HepG2 (cell line): ENCODE measurements at regions not wholly inside any gene's neighbourhood (a gene's known extent, or its start where the extent isn't known, plus 50 kb on each side); places are given as distances from the start of the nearest gene placed in this dataset.

Experiments
- ATAC-seq: fragments of 200-7000 bp; cut with Tn5 transposase; 3 replicates; pipeline ENCODE4 v1.9.1; 2020; ENCODE audit warnings: mild to moderate bottlenecking, moderate library complexity
- BruUV-seq: library from RNA; stranded (reverse); fragments of 400-500 nt; replicated peaks from 2 replicates; lab custom pipeline; 2021; lab: Mats Ljungman, UMichigan
- CTCF ChIA-PET: fragments of 300-600 bp; formaldehyde crosslinking; extraction: SDS; loops from one replicate; lab custom pipeline; 2021; ENCODE audit warnings: low total read pairs, inconsistent platforms, low intra/inter-chr PET ratio; lab: Yijun Ruan, JAX
- POLR2A ChIA-PET: fragments of 350-600 bp; sonication (Branson Sonifier 250); formaldehyde crosslinking; loops from one replicate; lab custom pipeline; 2020; ENCODE audit warnings: antibody characterized with exemption, inconsistent platforms; lab: Yijun Ruan, JAX
- DNase-seq: peaks from one replicate; pipeline ENCODE4 v3.0.0-alpha.2; 2015; ENCODE audit warnings: low spot score
- FAIRE-seq: peaks from 3 replicates; lab custom pipeline; 2011; peaks lifted over from hg19 to GRCh38; lab: Jason Lieb, UNC
- H2AFZ ChIP-seq: one replicate; pipeline ENCODE4 v1.6.1; 2011; ENCODE audit warnings: low read length, inconsistent platforms
- H3K27ac ChIP-seq: fragments of 300-600 bp; 3 replicates; pipeline ENCODE4 v1.8.0; 2011; ENCODE audit warnings: mixed run types, mild to moderate bottlenecking, mixed read lengths, low read length, inconsistent platforms; ENCODE audit not compliant: insufficient read depth; ENCODE audit errors: extremely low read length
- H3K27me3 ChIP-seq, 2 experiments: fragments of 200-600 bp in 1 of 2; 2 replicates in 1 of 2; 3 replicates in 1 of 2; pipeline versions ENCODE4 v1.6.0 to v1.8.0; 2011; ENCODE audit warnings: low read length in 2 of 2, mild to moderate bottlenecking in 2 of 2, moderate library complexity in 2 of 2, inconsistent platforms in 1 of 2; ENCODE audit not compliant: insufficient read depth in 2 of 2, control insufficient read depth in 1 of 2
- H3K36me3 ChIP-seq, 2 experiments: fragments of 200-600 bp in 1 of 2; replicated peaks in 1 of 2; 2 replicates in 1 of 2; 3 replicates in 1 of 2; pipeline versions ENCODE4 v1.5.1 to v1.8.0; 2011; ENCODE audit warnings: low read length in 2 of 2, inconsistent platforms in 1 of 2; ENCODE audit not compliant: insufficient read depth in 2 of 2, control insufficient read depth in 1 of 2
- H3K4me1 ChIP-seq: 2 replicates; pipeline ENCODE4 v1.5.1; 2012; ENCODE audit warnings: low read length, inconsistent platforms; ENCODE audit not compliant: insufficient read depth
- H3K4me2 ChIP-seq: 2 replicates; pipeline ENCODE4 v1.6.0; 2011; ENCODE audit warnings: low read depth, low read length, inconsistent platforms
- H3K4me3 ChIP-seq, 3 experiments: fragments of 200-600 bp in 1 of 3; sonication (generic), shearing (Covaris generic) in 1 of 3; replicated peaks in 1 of 3; 2 replicates each; pipeline ENCODE4 v1.5.1; 2011 to 2016; ENCODE audit warnings: low read length in 3 of 3, inconsistent platforms in 2 of 3, low read depth in 2 of 3, mild to moderate bottlenecking in 2 of 3, control low read depth in 1 of 3, mixed read lengths in 1 of 3; ENCODE audit not compliant: insufficient read depth in 1 of 3
- H3K79me2 ChIP-seq: one replicate; pipeline ENCODE4 v1.6.1; 2011; ENCODE audit warnings: low read length, inconsistent platforms; ENCODE audit not compliant: insufficient read depth
- H3K9ac ChIP-seq: 2 replicates; pipeline ENCODE4 v1.6.0; 2011; ENCODE audit warnings: mild to moderate bottlenecking, low read depth, low read length, inconsistent platforms; ENCODE audit not compliant: insufficient read depth
- H3K9me3 ChIP-seq: 2 replicates; pipeline ENCODE4 v1.5.1; 2012; ENCODE audit warnings: mild to moderate bottlenecking, low read length
- H4K20me1 ChIP-seq: 2 replicates; pipeline ENCODE4 v1.6.0; 2011; ENCODE audit warnings: inconsistent platforms, mild to moderate bottlenecking, low read length, moderate library complexity; ENCODE audit not compliant: insufficient read depth
- ELF1 ChIP-seq: sonication (generic); formaldehyde crosslinking; IDR thresholded peaks from 2 replicates; pipeline ENCODE4 v1.4.0; 2020; ENCODE audit warnings: missing genetic modification reagents
- MED1 ChIP-seq: sonication (generic); formaldehyde crosslinking; IDR thresholded peaks from 2 replicates; pipeline ENCODE4 v1.4.0; 2020; ENCODE audit warnings: missing genetic modification reagents
- MYC ChIP-seq: sonication (generic); formaldehyde crosslinking; IDR thresholded peaks from 2 replicates; pipeline ENCODE4 v1.9.0; 2021; ENCODE audit warnings: missing genetic modification reagents, borderline replicate concordance
- MYPOP ChIP-seq: sonication (generic); formaldehyde crosslinking; IDR thresholded peaks from 2 replicates; pipeline ENCODE4 v1.8.1; 2023; ENCODE audit warnings: mild to moderate bottlenecking, moderate library complexity, missing genetic modification reagents
- U2AF2 ChIP-seq: fragments of 200-400 bp; formaldehyde crosslinking; IDR thresholded peaks from 2 replicates; pipeline ENCODE4 v1.6.1; 2017; ENCODE audit warnings: low read depth, mild to moderate bottlenecking, low read length
- YY1 ChIP-seq: IDR thresholded peaks from 2 replicates; pipeline ENCODE4 v1.6.1; 2011; ENCODE audit warnings: low read length, low read depth, moderate library complexity, mild to moderate bottlenecking; ENCODE audit not compliant: insufficient read depth, insufficient replicate concordance
- ZNF512B ChIP-seq: sonication (generic); formaldehyde crosslinking; IDR thresholded peaks from 2 replicates; pipeline ENCODE4 v1.5.1; 2020; ENCODE audit warnings: missing genetic modification reagents, mild to moderate bottlenecking, borderline replicate concordance
- WGBS: methylation state at CpG from one replicate; pipeline ENCODE4 v1.1.6; 2017; ENCODE audit warnings: low lambda C conversion rate; 5-methylcytosine and 5-hydroxymethylcytosine counted together
- in situ Hi-C: cut with HindIII; loops from 2 replicates; pipeline ENCODE4 v1.10.0; 2017; ENCODE audit warnings: low pct_unique_long_range_greater_than_20kb; ENCODE audit not compliant: extremely low pct_ligation_motif_present
- intact Hi-C: fragments of 100-400 bp; cut with micrococcal nuclease; formaldehyde crosslinking; loops from one replicate; pipeline ENCODE4 v1.10.0; 2022; ENCODE audit not compliant: unreplicated experiment
- TF ChIP-seq, protein P1 (sequence below): sonication (generic); formaldehyde crosslinking; IDR thresholded peaks from 2 replicates; pipeline ENCODE4 v1.4.0; 2020; ENCODE audit warnings: mild to moderate bottlenecking, missing genetic modification reagents

- TF ChIP-seq MYC (CRISPR knock-in tag) (no peak), U2AF2 (no peak)
Observed at GRCh38 chr2:187942876-187943275, 348.8 kb upstream of the GULP1 start (continued).

DNA sequence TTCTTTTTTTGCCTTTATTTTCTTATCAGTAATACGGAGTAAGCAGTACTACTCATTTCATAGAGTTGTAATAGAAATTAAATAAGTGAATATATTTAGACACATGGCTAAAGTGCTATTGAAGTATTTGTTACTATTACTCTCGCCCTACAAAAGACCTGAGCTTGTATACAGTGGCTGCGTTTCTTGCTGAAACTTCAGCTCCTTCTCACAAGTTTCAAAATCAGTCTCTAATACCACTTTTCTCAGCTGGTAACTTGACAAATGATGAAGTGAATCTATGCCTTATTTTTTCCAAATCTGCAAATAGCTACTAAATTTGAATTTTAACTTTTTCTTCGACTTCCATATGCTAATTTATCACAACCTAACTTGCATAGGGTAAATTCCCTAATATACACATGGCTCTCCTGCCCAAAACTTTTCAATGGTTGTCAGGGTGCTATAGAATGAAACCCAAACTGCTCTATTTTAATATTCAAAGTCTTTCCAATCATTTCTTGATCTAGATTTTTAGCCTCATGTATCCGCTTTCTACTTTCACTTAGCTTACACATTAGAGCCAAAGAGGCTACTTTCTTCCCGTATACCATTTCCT, 347.8 kb upstream of the GULP1 start:
- in situ Hi-C loops (no loop called here), intact Hi-C loops (no loop called here)
- no peaks in the 10 kb centered on the region for H3K4me1 ChIP-seq
- FAIRE-seq (no peak), ATAC-seq (no peak), DNase-seq (no peak)
- H3K36me3 ChIP-seq = no peaks in the 10 kb centered on the region
- WGBS = 18% methylated on average over 6 of the region's 6 CpGs
- no peak overlapping the region for H3K4me2 ChIP-seq
- H3K9me3 ChIP-seq = no peaks in the 10 kb centered on the region
- no peak overlapping the region for H3K4me3 ChIP-seq
- POLR2A ChIA-PET = no interaction called here
- H4K20me1 ChIP-seq = no peaks in the 10 kb centered on the region
- no peaks in the 10 kb centered on the region; a peak in 1 of 5 replicates for H3K27me3 ChIP-seq
- no peak overlapping the region for H2AFZ ChIP-seq
- no TSS peak for BruUV-seq
- H3K27ac ChIP-seq = no peak overlapping the region
- no peaks in the 10 kb centered on the region for H3K79me2 ChIP-seq
- no peak overlapping the region for H3K9ac ChIP-seq
- CTCF ChIA-PET = no interaction called here
- TF ChIP-seq MYPOP (CRISPR knock-in tag) = no peak
- TF ChIP-seq ZNF512B (CRISPR knock-in tag) = no peak
- TF ChIP-seq ELF1 = no peak
- no peak for TF ChIP-seq YY1
- TF ChIP-seq, protein P1, sequence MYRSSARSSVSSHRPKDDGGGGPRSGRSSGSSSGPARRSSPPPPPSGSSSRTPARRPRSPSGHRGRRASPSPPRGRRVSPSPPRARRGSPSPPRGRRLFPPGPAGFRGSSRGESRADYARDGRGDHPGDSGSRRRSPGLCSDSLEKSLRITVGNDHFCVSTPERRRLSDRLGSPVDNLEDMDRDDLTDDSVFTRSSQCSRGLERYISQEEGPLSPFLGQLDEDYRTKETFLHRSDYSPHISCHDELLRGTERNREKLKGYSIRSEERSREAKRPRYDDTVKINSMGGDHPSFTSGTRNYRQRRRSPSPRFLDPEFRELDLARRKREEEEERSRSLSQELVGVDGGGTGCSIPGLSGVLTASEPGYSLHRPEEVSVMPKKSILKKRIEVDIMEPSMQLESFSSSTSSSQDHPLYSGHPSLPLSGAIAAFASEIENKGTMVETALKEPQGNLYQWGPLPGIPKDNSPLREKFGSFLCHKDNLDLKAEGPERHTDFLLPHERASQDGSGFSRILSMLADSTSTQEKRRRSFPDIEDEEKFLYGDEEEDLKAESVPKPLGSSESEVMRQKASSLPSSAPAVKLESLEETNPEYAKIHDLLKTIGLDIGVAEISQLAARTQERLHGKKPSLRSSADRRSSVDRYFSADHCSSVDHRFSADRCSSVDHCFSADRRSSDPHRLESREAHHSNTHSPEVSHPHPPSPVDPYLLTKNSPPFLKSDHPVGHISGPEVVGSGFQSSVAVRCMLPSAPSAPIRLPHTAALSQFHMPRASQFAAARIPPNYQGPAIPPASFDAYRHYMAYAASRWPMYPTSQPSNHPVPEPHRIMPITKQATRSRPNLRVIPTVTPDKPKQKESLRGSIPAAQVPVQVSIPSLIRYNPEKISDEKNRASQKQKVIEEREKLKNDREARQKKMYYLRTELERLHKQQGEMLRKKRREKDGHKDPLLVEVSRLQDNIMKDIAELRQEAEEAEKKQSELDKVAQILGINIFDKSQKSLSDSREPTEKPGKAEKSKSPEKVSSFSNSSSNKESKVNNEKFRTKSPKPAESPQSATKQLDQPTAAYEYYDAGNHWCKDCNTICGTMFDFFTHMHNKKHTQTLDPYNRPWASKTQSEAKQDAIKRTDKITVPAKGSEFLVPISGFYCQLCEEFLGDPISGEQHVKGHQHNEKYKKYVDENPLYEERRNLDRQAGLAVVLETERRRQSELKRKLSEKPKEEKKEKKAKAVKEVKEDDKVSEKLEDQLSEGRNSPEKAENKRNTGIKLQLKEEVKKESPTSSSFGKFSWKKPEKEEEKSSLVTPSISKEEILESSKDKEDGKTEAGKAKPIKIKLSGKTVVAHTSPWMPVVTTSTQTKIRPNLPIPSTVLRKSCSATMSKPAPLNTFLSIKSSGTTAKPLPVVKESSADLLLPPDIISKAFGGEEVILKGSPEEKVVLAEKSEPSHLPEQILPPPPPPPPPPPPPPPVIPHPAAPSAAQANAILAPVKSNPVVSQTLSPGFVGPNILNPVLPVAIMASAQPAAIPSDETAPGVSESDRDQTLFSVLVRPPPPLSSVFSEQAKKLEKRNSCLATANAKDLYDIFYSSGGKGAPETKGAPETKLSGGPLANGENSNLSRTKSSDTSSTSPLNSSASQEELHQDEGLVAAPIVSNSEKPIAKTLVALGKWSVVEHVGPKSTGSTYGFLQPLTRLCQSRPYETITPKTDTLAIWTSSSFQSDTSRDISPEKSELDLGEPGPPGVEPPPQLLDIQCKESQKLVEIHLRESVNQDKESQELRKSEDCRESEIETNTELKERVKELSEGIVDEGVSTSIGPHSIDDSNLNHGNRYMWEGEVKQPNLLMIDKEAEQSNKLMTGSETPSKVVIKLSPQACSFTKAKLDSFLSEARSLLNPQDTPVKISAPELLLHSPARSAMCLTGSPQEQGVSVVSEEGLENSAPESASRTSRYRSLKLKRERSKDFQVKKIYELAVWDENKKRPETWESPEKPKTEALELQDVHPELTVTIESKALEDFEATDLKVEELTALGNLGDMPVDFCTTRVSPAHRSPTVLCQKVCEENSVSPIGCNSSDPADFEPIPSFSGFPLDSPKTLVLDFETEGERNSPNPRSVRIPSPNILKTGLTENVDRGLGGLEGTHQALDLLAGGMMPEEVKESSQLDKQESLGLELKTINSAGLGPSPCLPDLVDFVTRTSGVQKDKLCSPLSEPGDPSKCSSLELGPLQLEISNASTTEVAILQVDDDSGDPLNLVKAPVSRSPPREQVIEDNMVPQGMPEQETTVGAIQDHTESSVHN (CRISPR knock-in tag) = no peak
- no peak for TF ChIP-seq MED1 (CRISPR knock-in tag)
